GM18861 (cell line): ENCODE measurements at regions not wholly inside any gene's neighbourhood (a gene's known extent, or its start where the extent isn't known, plus 50 kb on each side); places are given as distances from the start of the nearest gene placed in this dataset.
"Not testable (repeated sequence)": the region's sequence is repeated elsewhere in the genome, so short reads cannot be mapped to it uniquely, and the experiment has no call there.

Experiments used
- ATAC-seq: cut with Tn5 transposase; IDR thresholded peaks from one replicate; pipeline ENCODE4 v1.9.1; 2021; ENCODE audit not compliant: unreplicated experiment

GRCh38 chr7:106452031-106452851 lies 167.5 kb upstream of the NAMPT start:
- ATAC-seq, result no peak

GRCh38 chr7:106451171-106451570 lies 166.4 kb upstream of the NAMPT start:
- ATAC-seq, result no peak

- no peak for ATAC-seq
These were observed 165.9 kb upstream of the NAMPT start for GRCh38 chr7:106450716-106451115.

- no peak for ATAC-seq
These were observed 164.4 kb upstream of the NAMPT start for GRCh38 chr7:106448992-106449859.

- ATAC-seq, result no peak
These were observed 163.7 kb upstream of the NAMPT start for GRCh38 chr7:106448346-106448991.

GRCh38 chr7:106447318-106447847 lies 162.6 kb upstream of the NAMPT start:
- no peak for ATAC-seq

- ATAC-seq, result not testable (repeated sequence)
These were observed 160.6 kb upstream of the NAMPT start for GRCh38 chr7:106445366-106445765.

GRCh38 chr7:106444068-106444655 lies 159.4 kb upstream of the NAMPT start:
- no peak for ATAC-seq

GRCh38 chr7:106443156-106443555 lies 158.4 kb upstream of the NAMPT start:
- ATAC-seq, result no peak

- no peak for ATAC-seq
These were observed 157.7 kb upstream of the NAMPT start for GRCh38 chr7:106442476-106442875.

- ATAC-seq, result not testable (repeated sequence)
These were observed 156.6 kb upstream of the NAMPT start for GRCh38 chr7:106441343-106441742.

GRCh38 chr7:106436933-106437332 lies 152.2 kb upstream of the NAMPT start:
- not testable (repeated sequence) for ATAC-seq

GRCh38 chr7:106433377-106433776 lies 148.6 kb upstream of the NAMPT start:
- ATAC-seq, result no peak

- no peak for ATAC-seq
These were observed 146.0 kb upstream of the NAMPT start for GRCh38 chr7:106430535-106431455.

GRCh38 chr7:106430103-106430502 lies 145.3 kb upstream of the NAMPT start:
- no peak for ATAC-seq

- no peak for ATAC-seq
These were observed 142.0 kb upstream of the NAMPT start for GRCh38 chr7:106426803-106427202.

GRCh38 chr7:106425017-106425719 lies 140.4 kb upstream of the NAMPT start:
- ATAC-seq, result peak; percentile 86

GRCh38 chr7:106424476-106425016 lies 139.8 kb upstream of the NAMPT start:
- no peak for ATAC-seq
